ENCODE measurements at regions not wholly inside any gene's neighbourhood (a gene's known extent, or its start where the extent isn't known, plus 50 kb on each side); places are given as distances from the start of the nearest gene placed in this dataset.
"Not testable (repeated sequence)": the region's sequence is repeated elsewhere in the genome, so short reads cannot be mapped to it uniquely, and the experiment has no call there.

DNA sequence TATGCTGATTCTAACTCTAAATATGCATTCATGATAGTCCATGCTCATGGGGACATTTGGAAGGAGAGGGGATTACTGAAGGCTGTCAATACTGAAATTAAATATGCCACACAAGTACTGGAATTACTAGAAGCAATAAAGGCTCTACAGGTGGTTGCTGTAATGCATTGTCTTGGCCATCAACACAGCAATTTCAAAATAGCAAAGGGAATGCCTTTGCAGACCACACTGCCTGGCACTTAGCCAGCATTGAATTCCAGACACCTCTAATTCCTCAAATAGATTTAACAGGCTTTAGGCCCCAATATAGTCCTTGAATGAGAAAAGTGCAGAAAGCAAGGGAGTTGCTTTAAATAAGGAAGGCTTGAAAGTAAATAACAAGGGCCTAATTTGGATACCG, 115.8 kb upstream of the PLCL2 start:
- TF ChIP-seq, protein P1, sequence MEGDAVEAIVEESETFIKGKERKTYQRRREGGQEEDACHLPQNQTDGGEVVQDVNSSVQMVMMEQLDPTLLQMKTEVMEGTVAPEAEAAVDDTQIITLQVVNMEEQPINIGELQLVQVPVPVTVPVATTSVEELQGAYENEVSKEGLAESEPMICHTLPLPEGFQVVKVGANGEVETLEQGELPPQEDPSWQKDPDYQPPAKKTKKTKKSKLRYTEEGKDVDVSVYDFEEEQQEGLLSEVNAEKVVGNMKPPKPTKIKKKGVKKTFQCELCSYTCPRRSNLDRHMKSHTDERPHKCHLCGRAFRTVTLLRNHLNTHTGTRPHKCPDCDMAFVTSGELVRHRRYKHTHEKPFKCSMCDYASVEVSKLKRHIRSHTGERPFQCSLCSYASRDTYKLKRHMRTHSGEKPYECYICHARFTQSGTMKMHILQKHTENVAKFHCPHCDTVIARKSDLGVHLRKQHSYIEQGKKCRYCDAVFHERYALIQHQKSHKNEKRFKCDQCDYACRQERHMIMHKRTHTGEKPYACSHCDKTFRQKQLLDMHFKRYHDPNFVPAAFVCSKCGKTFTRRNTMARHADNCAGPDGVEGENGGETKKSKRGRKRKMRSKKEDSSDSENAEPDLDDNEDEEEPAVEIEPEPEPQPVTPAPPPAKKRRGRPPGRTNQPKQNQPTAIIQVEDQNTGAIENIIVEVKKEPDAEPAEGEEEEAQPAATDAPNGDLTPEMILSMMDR (conservative IDR thresholded peaks at IDR 0.05): no peak
- TF ChIP-seq ZFX (IDR thresholded peaks at IDR 0.05): no peak

DNA sequence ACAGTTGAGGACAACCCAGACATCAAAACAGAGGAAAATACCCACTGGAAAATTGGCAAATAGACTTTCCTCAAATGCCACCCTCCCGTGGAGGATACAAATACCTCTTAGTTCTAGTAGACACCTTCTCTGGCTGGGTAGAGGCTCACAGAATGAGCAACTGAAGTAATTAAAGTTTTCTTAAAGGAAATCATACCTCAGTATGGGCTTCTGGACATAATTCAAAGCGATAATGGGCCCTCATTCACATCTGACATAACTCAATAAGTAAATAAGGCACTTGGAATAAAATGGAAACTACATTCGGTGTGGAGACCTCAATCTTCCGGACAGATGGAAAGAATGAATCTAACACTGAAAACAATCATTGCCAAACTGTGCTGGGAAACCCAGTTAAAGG, 115.2 kb upstream of the PLCL2 start:
- H3K27ac ChIP-seq: no peak overlapping the region
- TF ChIP-seq, protein P1 (conservative IDR thresholded peaks at IDR 0.05): no peak
- no peak for TF ChIP-seq ZFX (IDR thresholded peaks at IDR 0.05)

More for the DNA sequence above, 115.8 kb upstream of the PLCL2 start:
- no peak overlapping the region for H3K27ac ChIP-seq

DNA sequence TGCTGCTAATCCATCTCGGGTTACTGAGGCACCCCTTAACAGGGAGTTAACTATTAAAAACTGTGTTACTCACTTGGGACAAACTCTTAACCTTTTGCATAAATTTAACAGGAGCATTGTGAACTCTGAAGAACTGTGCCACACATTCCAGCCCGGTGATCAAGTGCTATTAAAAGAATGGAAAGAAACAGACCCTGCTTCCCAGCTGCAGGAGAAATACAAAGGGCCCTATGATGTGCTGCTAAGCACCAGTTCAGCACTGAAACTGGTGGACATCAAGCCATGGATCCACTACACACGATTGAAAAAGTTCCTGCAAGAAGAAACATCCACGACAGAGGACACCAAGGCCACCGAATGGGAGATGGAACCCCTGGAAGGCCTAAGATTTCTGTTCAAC, 114.7 kb upstream of the PLCL2 start:
- no peak overlapping the region for H3K27ac ChIP-seq
- no peak for TF ChIP-seq ZFX (IDR thresholded peaks at IDR 0.05)
- TF ChIP-seq, protein P1 (conservative IDR thresholded peaks at IDR 0.05): no peak

DNA sequence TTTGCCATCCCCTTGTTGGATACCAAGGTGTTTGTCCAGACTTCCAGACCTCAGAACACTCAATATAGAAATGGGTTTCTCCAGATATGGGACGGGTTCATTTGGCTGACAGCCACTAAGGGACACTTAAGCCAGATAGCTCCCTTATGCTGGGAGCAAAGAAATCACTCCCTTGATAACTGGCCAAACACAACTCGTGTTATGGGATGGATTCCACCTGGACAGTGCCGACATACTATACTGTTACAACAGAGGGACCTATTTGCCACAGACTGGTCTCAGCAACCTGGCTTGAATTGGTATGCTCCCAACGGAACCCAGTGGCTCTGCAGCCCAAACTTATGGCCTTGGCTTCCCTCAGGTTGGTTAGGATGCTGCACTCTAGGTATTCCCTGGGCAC, 114.0 kb upstream of the PLCL2 start:
- no peak for TF ChIP-seq ZFX (IDR thresholded peaks at IDR 0.05)
- TF ChIP-seq, protein P1 (conservative IDR thresholded peaks at IDR 0.05): no peak
- no peak overlapping the region for H3K27ac ChIP-seq

DNA sequence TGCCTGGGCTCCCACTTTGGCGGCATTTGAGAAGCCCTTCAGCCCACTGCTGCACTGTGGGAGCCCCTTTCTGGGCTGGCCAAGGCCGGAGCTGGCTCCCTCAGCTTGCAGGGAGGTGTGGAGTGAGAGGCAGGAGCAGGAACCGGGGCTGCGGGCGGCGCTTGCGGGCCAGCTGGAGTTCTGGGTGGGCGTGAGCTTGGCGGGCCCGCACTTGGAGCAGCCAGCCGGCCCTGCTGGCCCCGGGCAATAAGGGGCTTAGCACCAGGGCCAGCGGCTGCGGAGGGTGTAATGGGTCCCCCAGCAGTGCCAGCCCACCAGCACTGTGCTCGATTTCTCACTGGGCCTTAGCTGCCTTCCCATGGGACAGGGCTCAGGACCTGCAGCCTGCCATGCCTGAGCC, 111.2 kb upstream of the PLCL2 start:
- not testable (repeated sequence) for H3K27ac ChIP-seq

DNA sequence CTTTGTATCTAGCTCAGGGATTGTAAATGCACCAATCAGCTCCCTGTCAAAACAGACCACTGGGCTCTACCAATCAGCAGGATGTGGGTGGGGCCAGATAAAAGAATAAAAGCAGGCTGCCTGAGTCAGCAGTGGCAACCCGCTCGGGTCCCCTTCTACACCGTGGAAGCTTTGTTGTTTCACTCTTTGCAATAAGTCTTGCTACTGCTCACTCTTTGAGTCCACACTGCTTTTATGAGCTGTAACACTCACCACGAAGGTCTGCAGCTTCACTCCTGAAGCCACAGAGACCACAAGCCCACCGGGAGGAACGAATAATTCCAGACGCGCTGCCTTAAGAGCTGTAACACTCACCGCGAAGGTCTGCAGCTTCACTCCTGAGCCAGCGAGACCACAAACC, 110.2 kb upstream of the PLCL2 start:
- not testable (repeated sequence) for H3K27ac ChIP-seq

DNA sequence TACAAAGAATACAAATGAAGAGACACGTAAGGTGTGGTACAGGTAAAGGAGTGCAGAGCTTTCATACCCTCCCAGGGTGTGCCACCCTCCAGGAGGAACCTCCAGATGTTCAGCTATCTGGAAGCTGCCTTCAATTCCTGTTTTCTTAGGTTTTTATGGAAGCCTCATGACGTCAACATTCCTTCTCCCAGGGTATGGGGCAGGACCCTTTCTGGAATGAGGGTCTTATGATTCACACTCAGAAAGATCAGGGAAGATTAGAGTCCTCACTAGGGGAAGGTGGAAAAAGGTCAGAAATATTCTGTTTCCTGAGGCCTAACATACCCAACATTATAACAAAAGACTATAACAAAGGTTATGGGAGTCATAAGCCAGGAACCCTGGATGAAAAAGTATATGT, 99.8 kb upstream of the PLCL2 start:
- no peak for TF ChIP-seq ZFX (IDR thresholded peaks at IDR 0.05)
- TF ChIP-seq, protein P1 (conservative IDR thresholded peaks at IDR 0.05): no peak
- no peak overlapping the region for H3K27ac ChIP-seq

DNA sequence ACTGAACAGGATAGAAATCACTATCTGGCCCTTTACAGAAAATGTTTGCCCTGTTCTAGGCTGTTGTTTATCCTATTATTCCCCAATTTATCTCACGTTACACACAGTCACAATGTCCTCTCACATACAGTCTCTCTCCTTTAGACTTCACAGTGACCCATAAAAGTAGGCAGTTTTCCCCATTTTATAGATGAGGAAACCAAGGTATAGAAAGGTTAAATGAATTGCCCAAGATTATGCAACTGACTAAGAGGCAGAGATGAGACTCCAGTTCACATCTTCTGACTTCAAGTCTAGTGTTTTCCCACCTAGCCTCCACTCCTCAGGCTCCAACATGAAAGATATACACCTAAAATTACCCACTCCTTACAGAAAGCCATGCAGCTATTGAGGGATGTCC, 99.3 kb upstream of the PLCL2 start:
- TF ChIP-seq, protein P1 (conservative IDR thresholded peaks at IDR 0.05): no peak
- TF ChIP-seq ZFX (IDR thresholded peaks at IDR 0.05): no peak
- no peak overlapping the region for H3K27ac ChIP-seq
